ENCODE measurements at regions not wholly inside any gene's neighbourhood (a gene's known extent, or its start where the extent isn't known, plus 50 kb on each side); places are given as distances from the start of the nearest gene placed in this dataset.
"Not testable (repeated sequence)": the region's sequence is repeated elsewhere in the genome, so short reads cannot be mapped to it uniquely, and the experiment has no call there.

DNA sequence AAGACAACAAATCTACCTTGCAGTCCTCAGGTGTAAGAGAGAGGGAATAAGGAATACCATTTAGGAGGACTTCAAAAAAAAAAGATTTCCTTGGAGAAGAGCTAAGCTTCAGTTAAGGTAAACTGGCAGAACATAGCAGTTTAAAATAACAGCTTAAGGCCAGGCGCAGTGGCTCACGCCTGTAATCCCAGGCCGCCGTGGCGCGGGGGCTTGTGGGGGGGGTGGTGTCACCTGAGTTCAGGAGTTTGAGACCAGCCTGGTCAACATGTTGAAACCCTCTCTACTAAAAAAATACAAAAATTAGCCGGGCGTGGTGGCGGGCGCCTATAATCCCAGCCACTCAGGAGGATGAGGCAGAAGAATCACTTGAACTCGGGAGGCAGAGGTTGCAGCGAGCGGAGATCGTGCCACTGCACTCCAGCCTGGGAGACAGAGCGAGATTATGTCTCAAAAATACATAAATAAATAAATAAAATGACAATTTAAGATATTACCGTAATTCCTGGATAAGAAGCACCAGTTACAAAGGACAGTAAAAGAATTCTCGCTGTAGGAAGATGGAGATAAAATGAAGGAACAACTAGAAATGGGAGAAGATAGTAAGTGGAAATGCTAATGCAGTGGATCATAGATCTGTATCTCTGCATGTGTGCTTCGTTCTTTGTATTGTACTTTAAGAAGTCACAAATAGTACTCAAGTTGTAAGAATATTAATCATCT lies 1140.2 kb downstream of the NCAM2 start:
- DNase-seq (ENCODE audit: low read depth in 3 of 3, low spot score in 2 of 3), result no peak

DNA sequence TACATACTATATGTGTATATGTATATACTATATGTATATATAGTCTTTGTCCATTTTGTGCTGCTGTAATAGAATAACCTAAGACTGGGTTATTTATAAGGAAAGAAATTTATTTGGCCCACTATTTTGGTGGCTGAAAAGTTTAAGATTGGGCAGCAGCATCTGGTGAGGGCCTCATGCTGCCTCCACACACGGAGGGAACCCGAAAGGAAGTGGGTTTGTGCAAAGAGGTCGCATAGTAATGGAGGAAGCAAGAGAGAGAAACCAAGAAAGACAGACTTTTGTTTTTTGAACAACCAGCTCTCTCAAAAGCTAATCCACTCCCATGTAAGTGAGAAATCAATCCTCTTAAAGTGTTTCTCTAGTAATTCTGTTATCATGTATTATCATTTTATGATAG lies 1147.3 kb downstream of the NCAM2 start:
- no peak for DNase-seq (ENCODE audit: low read depth in 3 of 3, low spot score in 2 of 3)

DNA sequence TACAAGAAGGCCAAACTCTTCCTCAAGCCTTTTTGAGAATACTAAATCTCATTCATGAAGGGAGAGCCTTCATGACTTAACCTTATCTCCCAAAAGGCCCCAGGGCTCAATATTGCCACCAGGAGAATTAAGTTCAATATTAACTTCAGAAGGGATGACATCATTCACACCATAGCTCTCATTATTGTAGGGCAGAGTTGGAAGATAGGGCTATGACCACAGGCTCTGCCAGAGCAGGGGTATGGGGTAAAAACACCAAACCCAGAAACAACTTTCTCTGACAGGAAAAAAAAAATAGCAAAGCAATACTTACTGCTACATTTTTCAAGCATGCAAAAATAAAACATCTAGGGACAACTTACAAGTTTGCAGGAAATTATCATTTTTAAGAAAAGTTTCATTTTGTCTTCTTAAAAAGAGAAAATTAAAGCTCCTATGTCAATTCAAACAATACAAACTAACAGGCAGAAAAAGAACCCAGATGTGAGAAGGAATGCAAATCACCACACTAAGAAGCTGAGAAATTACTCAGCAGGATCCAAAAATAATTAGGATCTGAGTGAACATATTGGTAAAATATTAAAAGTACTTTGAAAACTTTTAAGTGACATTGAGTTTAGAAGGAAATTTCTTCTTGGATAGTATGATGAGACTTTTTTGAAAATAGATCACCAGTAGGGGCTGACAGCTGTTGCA lies 1156.5 kb downstream of the NCAM2 start:
- DNase-seq (ENCODE audit: low read depth in 3 of 3, low spot score in 2 of 3), result no peak

DNA sequence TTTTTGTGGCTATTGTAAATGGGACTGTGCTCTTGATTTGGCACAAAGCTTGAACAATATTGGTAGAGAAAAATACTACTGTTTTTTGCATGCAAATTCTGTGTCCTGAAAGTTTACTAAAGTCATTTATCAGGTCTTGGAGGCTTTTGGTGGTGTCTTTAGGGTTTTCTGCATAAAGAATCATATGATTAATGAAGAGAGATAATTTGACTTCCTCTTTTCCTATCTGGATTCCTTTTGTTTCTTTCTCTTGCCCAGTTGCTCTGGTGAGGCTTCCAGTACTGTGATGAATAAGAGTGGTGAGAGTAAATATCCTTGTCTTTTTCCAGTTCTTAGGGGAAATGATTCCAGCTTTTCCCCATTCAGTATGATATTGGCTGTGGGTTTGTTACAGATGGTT lies 1166.7 kb downstream of the NCAM2 start:
- no peak for DNase-seq (ENCODE audit: low read depth in 3 of 3, low spot score in 2 of 3)

DNA sequence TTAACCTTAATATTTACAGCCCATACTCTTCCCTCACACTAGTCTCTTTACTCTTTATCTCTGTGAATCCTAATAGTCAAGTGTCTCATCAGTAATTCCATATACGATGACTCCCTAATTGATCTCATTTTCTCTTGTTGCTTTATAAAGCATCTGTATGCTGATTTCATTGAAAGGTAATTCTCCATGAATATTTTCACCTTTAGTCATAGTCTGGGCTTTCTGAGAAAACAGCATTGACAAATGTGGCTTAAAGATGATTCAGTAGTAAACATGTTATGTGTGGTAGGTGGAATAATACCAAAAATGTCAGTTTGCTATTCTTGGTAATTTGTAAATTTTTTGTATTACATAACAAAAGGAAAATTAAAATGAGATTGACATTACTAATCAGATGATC lies 1176.5 kb downstream of the NCAM2 start:
- DNase-seq (ENCODE audit: low read depth in 3 of 3, low spot score in 2 of 3), result no peak

DNA sequence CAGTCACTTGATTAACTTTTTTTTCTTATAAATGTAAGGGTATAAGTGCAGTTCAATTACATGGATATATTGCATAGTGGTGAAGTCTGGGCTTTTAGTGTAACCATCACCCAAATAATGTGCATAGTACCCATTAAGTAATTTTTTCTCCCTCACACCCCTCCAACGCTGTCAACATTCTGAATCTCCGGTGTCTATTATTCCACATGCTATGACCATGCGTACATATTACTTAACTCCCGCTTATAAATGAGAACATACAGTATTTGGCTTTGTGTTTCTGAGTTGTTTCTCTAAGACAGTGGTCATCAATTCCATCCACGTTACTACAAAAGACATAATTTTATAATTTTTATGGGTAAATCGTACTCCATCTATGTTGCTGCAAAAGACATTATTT lies 1191.1 kb downstream of the NCAM2 start:
- no peak for DNase-seq (ENCODE audit: low read depth in 3 of 3, low spot score in 2 of 3)

DNA sequence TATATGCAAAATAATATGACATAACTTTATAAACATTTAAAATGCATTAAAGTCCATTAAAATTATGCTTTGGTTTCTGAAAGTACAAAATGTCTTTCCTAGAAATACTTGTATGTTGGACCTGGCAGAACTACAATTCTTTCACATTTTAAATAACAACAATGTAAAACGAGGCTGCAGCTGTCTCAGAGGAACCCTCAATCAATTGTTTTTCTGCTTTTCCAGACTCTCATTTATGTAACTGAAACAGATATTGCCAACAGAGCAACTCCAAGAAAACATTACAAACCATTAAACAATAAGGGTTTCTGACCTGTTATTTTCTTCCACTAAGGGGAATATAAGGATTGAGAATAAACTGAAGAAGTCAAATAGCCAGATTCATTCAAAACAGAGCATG lies 1193.4 kb downstream of the NCAM2 start:
- DNase-seq (ENCODE audit: low read depth in 3 of 3, low spot score in 2 of 3), result no peak

DNA sequence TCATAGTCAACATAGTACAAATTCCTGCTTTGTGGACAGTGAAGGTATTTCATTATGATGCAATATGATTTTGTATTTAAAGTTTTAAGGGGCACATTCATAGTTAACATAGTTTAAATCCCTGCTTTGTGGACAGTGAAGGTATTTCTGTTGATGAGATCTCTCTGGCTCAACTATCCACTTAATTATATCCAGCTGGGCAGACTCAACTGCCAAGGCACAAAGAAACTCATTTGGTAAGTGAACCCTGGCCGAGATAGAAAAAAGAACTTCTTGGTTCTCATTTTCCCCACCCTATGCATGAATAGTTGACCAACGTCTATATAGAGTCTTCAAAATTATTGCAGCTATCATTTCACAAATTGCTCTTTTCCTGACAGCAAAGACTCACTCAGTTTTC lies 1194.6 kb downstream of the NCAM2 start:
- no peak for DNase-seq (ENCODE audit: low read depth in 3 of 3, low spot score in 2 of 3)

DNA sequence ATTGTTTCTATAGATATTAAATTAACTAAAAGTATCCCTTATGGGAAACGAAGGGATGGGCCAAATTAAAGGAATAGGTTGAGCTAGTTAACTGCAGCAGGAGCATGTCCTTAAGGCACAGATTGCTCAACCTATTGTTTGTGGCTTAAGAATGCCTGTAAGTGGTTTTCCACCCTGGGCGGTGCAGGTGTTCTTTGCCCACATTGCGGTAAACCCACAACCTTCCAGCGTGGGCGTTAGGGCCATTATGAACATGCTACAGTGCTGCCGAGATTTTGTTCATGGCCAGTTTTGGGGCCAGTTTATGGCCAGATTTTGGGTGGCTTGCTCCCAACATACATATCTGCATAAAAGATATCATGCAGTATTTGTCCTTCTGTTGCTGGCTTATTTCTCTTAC lies 1196.8 kb downstream of the NCAM2 start:
- DNase-seq (ENCODE audit: low read depth in 3 of 3, low spot score in 2 of 3), result not testable (repeated sequence)

DNA sequence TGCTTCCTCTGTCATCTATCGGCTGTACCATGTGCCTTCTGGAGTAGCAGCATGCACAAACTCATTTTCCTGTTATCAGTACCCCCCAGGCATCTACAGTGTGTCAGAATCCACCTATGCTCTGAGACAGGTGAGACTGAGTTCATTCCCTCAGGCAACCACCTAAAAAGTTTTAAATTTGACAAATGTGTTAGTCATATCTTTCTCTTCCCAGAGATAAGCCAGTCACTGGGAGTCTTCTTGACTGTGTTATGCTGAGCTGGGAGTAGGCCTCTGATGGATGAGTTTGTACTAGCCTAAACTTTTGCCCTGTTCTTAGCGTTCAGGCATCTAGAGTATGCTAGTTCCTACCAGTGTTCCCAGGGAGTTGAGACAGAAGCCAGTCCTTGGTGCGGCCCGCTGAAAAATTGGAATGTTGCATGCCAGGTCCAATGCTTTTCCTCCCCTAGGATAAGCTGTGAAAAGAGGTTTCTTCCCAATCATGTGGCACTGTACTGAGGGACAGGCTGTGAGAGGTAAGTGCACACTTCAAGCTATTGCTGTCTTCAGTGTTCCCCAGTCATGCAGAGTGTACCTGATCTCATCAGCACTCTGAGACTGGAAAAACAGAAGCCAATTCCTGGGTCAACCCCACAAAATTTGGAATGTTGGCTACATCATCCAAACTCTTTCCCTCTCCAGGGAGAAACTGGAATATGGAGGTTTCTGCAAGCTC lies 1202.3 kb downstream of the NCAM2 start:
- no peak for DNase-seq (ENCODE audit: low read depth in 3 of 3, low spot score in 2 of 3)

DNA sequence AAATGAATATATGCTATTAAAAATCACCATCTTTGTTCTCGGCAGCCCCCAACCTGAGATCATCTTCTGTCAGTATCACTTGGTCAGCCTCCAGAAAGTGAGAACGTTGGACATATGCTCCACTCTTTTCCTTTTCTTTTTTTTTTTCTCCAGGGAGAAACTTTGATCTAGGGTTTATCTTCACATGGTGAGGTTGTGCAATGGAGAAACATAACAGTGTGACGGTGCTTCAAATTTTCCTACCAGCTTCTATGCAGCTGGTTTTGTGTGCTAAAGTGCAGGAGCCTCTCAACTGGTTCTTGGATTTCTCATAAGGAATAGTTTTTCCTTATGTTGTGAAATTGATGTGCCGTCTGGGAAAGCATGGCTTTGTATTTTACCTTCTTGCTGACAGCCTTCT lies 1202.9 kb downstream of the NCAM2 start:
- no peak for DNase-seq (ENCODE audit: low read depth in 3 of 3, low spot score in 2 of 3)

DNA sequence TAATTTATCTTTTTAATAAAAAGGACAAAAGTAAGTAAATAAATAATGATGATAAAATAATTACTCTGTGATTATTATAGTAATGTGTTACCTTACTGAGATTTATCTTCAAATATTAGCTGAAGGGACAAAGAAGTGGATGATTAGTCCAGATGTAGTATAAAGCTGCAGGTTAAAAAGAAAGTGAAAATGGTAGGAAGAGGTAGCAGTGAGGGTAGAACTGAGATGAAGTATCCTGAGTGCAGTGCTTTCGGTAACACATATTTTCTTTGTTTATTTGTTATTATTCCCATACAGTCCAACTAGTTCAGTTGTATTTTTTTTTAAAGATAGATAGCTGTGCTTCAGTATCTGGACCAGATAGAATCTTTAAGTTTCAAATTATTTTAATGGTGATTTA lies 1203.5 kb downstream of the NCAM2 start:
- no peak for DNase-seq (ENCODE audit: low read depth in 3 of 3, low spot score in 2 of 3)

DNA sequence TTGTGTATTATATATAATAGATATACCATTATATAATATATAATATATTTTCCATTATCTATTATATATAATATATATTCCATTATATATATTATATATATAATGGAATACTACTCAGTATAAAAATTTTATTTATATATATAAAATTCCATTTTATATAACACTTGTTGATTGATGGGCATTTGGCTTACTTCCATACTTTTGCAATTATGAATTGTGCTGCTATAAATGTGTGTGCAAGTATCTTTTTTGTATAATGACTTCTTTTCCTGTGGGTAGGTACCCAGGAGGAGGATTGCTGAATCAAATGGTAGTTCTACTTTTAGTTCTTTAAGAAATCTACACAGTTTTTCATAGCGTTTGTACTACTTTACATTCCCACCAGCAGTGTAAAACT lies 1211.1 kb downstream of the NCAM2 start:
- DNase-seq (ENCODE audit: low read depth in 3 of 3, low spot score in 2 of 3), result no peak

DNA sequence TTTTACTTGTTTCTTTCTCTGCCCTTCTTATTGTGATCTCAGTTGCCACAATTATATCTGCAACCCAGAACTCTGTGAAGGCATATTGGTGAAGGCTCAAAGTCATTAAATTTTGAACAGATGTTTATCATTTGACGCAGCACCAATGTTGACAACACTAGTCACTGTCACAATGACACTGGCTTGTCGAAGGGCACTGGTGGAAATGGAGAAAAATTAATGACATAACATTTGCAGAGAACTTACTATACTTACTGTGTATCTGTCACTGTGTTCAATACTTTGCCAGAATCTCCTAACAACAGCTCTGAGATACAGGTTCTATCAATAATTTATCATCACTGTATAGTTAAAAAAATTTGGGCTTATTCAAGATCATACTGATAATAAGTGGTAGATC lies 1213.7 kb downstream of the NCAM2 start:
- no peak for DNase-seq (ENCODE audit: low read depth in 3 of 3, low spot score in 2 of 3)

DNA sequence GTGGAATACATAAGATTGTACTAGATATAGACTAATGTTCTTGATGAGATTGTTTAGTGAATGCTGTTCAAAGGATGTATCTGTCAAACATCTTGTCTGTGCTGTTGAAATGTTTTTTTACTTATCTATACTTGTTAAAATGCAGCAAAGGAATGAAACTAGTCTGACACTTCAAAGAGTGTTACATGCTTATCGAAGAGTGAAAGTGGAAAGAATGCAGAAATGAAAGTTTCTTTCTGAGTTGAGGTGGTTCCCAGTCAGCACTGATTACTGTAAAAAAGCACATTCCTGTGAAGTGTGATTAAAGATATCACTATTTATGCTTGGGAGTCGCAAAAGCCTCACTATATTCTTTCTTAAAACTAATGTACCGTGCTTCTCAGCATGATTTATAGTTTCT lies 1225.2 kb downstream of the NCAM2 start:
- DNase-seq (ENCODE audit: low read depth in 3 of 3, low spot score in 2 of 3), result no peak

DNA sequence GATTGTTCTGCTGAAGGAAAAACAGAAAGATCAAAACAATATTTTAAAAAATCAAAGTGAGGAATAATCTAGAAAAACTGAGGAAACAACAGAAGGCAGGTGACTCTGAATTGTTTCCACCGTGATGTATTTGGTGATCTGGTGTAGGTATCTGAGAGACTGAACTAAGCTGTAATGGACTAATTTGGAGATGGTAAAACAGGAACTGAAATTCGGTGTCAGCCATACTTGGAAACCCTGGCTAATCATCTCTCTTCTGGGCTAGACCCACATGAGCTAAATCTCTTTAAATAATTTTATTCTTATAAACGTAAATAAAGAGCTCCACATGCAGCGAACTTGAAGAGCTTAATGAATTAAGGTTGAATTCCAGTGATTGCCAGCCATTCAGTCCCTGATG lies 1226.1 kb downstream of the NCAM2 start:
- no peak for DNase-seq (ENCODE audit: low read depth in 3 of 3, low spot score in 2 of 3)

DNA sequence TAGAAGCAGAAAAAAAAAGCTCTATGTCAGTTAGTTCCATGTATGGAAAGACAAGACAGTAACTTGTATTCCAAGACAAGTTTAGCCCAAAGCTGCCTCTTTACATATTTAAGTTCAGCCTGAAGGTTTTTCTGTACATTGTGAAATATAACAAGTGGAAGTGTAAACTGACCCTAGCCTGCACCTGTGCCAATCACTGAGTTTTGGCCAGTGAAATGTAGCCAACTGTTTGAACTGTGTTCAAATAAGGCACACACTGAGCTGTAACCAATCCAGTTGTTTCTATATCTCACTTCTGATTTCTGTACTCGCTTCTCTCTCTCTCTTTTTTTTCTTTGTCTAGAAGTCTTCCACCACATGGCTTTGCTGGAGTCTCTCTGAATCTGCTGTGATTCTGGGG lies 1227.1 kb downstream of the NCAM2 start:
- no peak for DNase-seq (ENCODE audit: low read depth in 3 of 3, low spot score in 2 of 3)

DNA sequence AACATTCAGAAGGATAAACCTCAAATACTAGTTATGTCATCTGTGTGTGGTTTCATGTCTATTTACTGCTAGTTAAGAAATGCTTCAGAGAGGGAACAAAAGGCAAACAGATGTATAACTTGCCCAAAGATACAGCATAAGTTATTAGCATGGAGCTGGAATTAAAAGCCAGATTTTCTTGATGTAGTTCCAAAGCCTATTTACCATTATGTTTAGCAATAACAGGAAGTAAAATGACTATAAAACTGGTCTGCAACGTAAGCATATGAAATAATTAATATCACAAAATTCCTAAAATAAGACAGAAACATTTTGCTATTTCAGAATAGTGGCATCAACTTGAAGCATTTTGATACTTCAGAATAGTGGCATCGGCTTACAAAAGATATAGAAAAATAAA lies 1232.8 kb downstream of the NCAM2 start:
- no peak for DNase-seq (ENCODE audit: low read depth in 3 of 3, low spot score in 2 of 3)

DNA sequence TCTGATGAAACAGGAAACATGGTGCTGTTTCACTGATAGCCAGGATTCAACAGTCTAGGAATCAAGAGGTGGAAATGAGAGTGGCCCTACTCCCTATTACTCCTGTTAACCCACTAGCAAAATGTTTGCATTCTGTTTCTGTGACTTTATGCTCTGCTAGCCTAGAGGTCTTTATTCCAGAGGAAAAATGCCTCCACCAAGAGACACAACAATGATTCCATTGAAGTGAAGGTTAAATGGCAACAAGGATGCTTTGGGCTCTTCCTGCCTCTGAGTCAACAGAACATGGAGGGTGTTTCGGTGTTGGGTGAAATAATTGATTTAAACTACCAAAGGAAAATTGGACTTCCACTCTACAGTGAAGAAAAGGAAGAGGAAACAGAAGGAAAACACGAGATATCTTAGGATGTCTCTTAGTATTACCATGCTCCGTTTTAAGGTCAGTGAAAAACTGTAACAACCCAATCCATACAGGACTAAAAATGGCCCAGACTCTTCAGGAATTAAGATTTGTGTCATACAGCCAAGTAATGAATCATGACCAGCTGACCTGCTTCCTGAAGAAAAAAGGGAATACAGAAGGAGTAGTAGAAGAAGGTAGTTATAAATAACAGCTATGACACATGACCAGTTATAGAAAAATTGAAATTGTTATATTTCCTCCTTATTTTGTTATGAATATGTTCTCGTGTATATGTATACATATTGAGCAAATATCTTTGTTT lies 1237.8 kb downstream of the NCAM2 start:
- no peak for DNase-seq (ENCODE audit: low read depth in 3 of 3, low spot score in 2 of 3)

DNA sequence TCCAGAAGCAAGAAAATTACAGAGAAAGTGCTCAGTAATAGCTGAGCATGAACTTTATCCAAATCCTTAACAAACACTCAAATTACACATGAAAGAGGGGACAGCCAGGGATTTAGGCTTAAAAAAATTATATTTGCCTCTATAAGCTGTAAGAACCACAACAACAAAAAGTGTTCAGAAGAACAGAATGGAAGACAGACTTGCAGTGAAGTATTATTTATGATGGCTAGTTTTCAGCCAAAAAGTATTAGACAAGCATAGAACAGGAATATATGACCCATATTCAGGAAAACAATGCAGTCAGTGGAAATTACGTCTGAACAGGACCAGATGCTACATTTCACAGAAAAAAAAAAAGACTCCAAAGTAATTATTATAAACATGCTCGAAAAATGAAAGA lies 1246.3 kb downstream of the NCAM2 start:
- peak in 1 of 3 donors; percentile 1 for DNase-seq (ENCODE audit: low read depth in 3 of 3, low spot score in 2 of 3)

DNA sequence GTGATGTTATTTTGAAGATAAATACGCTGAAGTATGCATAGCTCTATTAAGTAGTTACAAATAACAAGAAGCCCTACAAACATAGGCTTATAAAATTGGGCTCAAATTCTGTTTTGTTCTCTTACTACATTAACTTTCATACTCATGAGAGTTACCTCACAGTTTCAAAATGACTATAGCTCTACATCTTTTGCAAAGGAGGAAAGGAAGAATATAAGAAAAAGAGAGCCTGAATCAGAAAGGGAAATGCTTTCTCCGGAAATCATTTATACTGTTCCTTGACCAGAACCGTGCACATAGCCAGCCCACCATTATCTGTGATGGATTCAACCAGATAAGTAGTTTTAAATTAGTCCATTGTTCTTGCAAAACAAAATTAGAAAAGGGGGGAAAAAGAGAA lies 1252.1 kb downstream of the NCAM2 start:
- no peak for DNase-seq (ENCODE audit: low read depth in 3 of 3, low spot score in 2 of 3)
